H9 (cell line): ENCODE measurements at regions not wholly inside any gene's neighbourhood (a gene's known extent, or its start where the extent isn't known, plus 50 kb on each side); places are given as distances from the start of the nearest gene placed in this dataset.

Source experiments
- DNase-seq: peaks from one replicate; pipeline ENCODE4 v3.0.0-alpha.2; 2017
- H2AFZ ChIP-seq: one replicate; pipeline ENCODE4 v1.6.1; 2013; ENCODE audit warnings: mild to moderate bottlenecking, low read length, control low read depth, moderate library complexity
- H2AK5ac ChIP-seq: 2 replicates; pipeline ENCODE4 v1.6.1; 2013; ENCODE audit warnings: low read length, control low read depth, mixed read lengths; ENCODE audit not compliant: insufficient read length
- H2BK120ac ChIP-seq: one replicate; pipeline ENCODE4 v1.6.1; 2013; ENCODE audit warnings: low read depth, mild to moderate bottlenecking, low read length, control low read depth, inconsistent platforms; ENCODE audit not compliant: poor library complexity, severe bottlenecking
- H2BK12ac ChIP-seq: 2 replicates; pipeline ENCODE4 v1.6.1; 2013; ENCODE audit warnings: low read length, control low read depth, mixed read lengths, low read depth; ENCODE audit not compliant: insufficient read length
- H2BK15ac ChIP-seq: 2 replicates; pipeline ENCODE4 v1.6.1; 2013; ENCODE audit warnings: low read depth, low read length, control low read depth
- H2BK20ac ChIP-seq: one replicate; pipeline ENCODE4 v1.6.1; 2013; ENCODE audit warnings: low read depth, mild to moderate bottlenecking, low read length, control low read depth, inconsistent platforms; ENCODE audit not compliant: poor library complexity, severe bottlenecking
- H2BK5ac ChIP-seq: 2 replicates; pipeline ENCODE4 v1.6.1; 2013; ENCODE audit warnings: low read length, control low read depth, mixed read lengths; ENCODE audit not compliant: insufficient read length
- H3K14ac ChIP-seq: 2 replicates; pipeline ENCODE4 v1.6.1; 2013; ENCODE audit warnings: low read length, control low read depth; ENCODE audit not compliant: insufficient read depth
- H3K18ac ChIP-seq: 2 replicates; pipeline ENCODE4 v1.6.1; 2013; ENCODE audit warnings: low read depth, mild to moderate bottlenecking, mixed read lengths, low read length, control low read depth; ENCODE audit not compliant: insufficient read length
- H3K23ac ChIP-seq: 2 replicates; pipeline ENCODE4 v1.6.1; 2013; ENCODE audit warnings: low read length, control low read depth, mixed read lengths, low read depth; ENCODE audit not compliant: insufficient read length
- H3K23me2 ChIP-seq: 2 replicates; pipeline ENCODE4 v1.6.1; 2013; ENCODE audit warnings: low read depth, mild to moderate bottlenecking, mixed read lengths, low read length, control low read depth; ENCODE audit not compliant: insufficient read length, poor library complexity, severe bottlenecking
- H3K27ac ChIP-seq: 2 replicates; pipeline ENCODE4 v1.5.1; 2013; ENCODE audit warnings: low read length, control low read depth, mixed read lengths, low read depth; ENCODE audit not compliant: insufficient read length
- H3K27me3 ChIP-seq: 2 replicates; pipeline ENCODE4 v1.6.1; 2013; ENCODE audit warnings: low read length, control low read depth, inconsistent platforms; ENCODE audit not compliant: insufficient read depth
- H3K4ac ChIP-seq: 2 replicates; pipeline ENCODE4 v1.6.1; 2013; ENCODE audit warnings: low read depth, mild to moderate bottlenecking, control low read depth, inconsistent platforms, low read length, moderate library complexity
- H3K4me1 ChIP-seq: 2 replicates; pipeline ENCODE4 v1.6.1; 2013; ENCODE audit warnings: low read length, control low read depth, inconsistent platforms; ENCODE audit not compliant: insufficient read depth
- H3K4me2 ChIP-seq: 2 replicates; pipeline ENCODE4 v1.6.1; 2013; ENCODE audit warnings: low read length, control low read depth, mixed read lengths; ENCODE audit not compliant: insufficient read length, insufficient read depth
- H3K56ac ChIP-seq: 2 replicates; pipeline ENCODE4 v1.6.1; 2013; ENCODE audit warnings: low read depth, mild to moderate bottlenecking, mixed read lengths, low read length, control low read depth; ENCODE audit not compliant: insufficient read length
- H3K79me1 ChIP-seq: 2 replicates; pipeline ENCODE4 v1.6.1; 2013; ENCODE audit warnings: low read depth, mild to moderate bottlenecking, moderate library complexity, low read length, control low read depth, inconsistent platforms; ENCODE audit not compliant: insufficient read depth, poor library complexity, severe bottlenecking
- H3K79me2 ChIP-seq: 2 replicates; pipeline ENCODE4 v1.6.1; 2013; ENCODE audit warnings: low read length, control low read depth, inconsistent platforms; ENCODE audit not compliant: insufficient read depth
- H3K9ac ChIP-seq: 2 replicates; pipeline ENCODE4 v1.6.1; 2013; ENCODE audit warnings: low read length, control low read depth, mixed read lengths; ENCODE audit not compliant: insufficient read length; ENCODE audit errors: extremely low read depth
- H3K9me3 ChIP-seq: one replicate; pipeline ENCODE4 v1.6.1; 2013; ENCODE audit warnings: low read depth, low read length, inconsistent platforms; ENCODE audit not compliant: control insufficient read depth
- H3T11ph ChIP-seq: one replicate; pipeline ENCODE4 v1.6.1; 2013; ENCODE audit warnings: mild to moderate bottlenecking, low read length, control low read depth, inconsistent platforms
- H4K20me1 ChIP-seq: one replicate; pipeline ENCODE4 v1.6.1; 2013; ENCODE audit not compliant: control insufficient read depth, insufficient read length, insufficient read depth
- H4K5ac ChIP-seq: 2 replicates; pipeline ENCODE4 v1.6.1; 2013; ENCODE audit warnings: low read depth, mild to moderate bottlenecking, mixed read lengths, low read length, control low read depth; ENCODE audit not compliant: insufficient read length
- H4K8ac ChIP-seq: replicated peaks from 2 replicates; pipeline ENCODE4 v1.6.1; 2013; ENCODE audit warnings: low read length, control low read depth, mixed read lengths, low read depth; ENCODE audit not compliant: insufficient read length
- H4K91ac ChIP-seq: 2 replicates; pipeline ENCODE4 v1.6.1; 2013; ENCODE audit warnings: low read depth, mild to moderate bottlenecking, moderate library complexity, mixed read lengths, low read length, control low read depth; ENCODE audit not compliant: insufficient read length
- H3K27ac Mint-ChIP-seq, 3 experiments: 2 replicates in 2 of 3; 3 replicates in 1 of 3; pipeline ENCODE4 v1.8.0; 2020 to 2021; ENCODE audit warnings: mixed read lengths in 3 of 3, mild to moderate bottlenecking in 1 of 3, moderate library complexity in 1 of 3
- H3K27me3 Mint-ChIP-seq: 2 replicates; pipeline ENCODE4 v1.8.0; 2021; ENCODE audit warnings: low read depth, mild to moderate bottlenecking, moderate library complexity, mixed read lengths
- H3K36me3 Mint-ChIP-seq, 3 experiments: 2 replicates in 2 of 3; 3 replicates in 1 of 3; pipeline ENCODE4 v1.8.0; 2020 to 2021; ENCODE audit warnings: low read depth in 3 of 3, mixed read lengths in 3 of 3; ENCODE audit not compliant: insufficient read depth in 1 of 3
- H3K4me1 Mint-ChIP-seq, 2 experiments: 2 replicates each; pipeline ENCODE4 v1.8.0; 2020; ENCODE audit warnings: mixed read lengths in 2 of 2
- H3K4me3 Mint-ChIP-seq, 2 experiments: 2 replicates in 1 of 2; 3 replicates in 1 of 2; pipeline ENCODE4 v1.8.0; 2020 to 2021; ENCODE audit warnings: mild to moderate bottlenecking in 2 of 2, mixed read lengths in 2 of 2, moderate library complexity in 1 of 2
- H3K9me3 Mint-ChIP-seq, 2 experiments: 2 replicates in 1 of 2; 3 replicates in 1 of 2; pipeline ENCODE4 v1.8.0; 2020; ENCODE audit warnings: mild to moderate bottlenecking in 2 of 2, mixed read lengths in 2 of 2, moderate library complexity in 1 of 2
- CTCF ChIP-seq: fragments of 200-600 bp; sonication (generic); conservative IDR thresholded peaks from 3 replicates; pipeline ENCODE4 v1.8.0; 2021; ENCODE audit warnings: antibody characterized with exemption, mild to moderate bottlenecking
- WGBS: extraction: QIAGEN DNeasy Blood & Tissue Kit; methylation state at CpG from one replicate; pipeline ENCODE4 v1.1.7; 2013; ENCODE audit warnings: missing lambda C conversion rate, low lambda C conversion rate, mixed read lengths; ENCODE audit not compliant: insufficient read length; ENCODE audit errors: extremely low coverage; 5-methylcytosine and 5-hydroxymethylcytosine counted together

- Histone ChIP-seq H3K9ac (no peak overlapping the region), H4K91ac (no peak overlapping the region), H3K4ac (no peak overlapping the region), H3K9me3 (no peaks in the 10 kb centered on the region), H3K18ac (no peak overlapping the region), H2AK5ac (no peak overlapping the region), H3K14ac (no peak overlapping the region), H4K20me1 (no peaks in the 10 kb centered on the region), H2BK20ac (no peak overlapping the region), H4K5ac (no peak overlapping the region), H2BK120ac (no peak overlapping the region), H3K27ac (no peak overlapping the region), H3K27me3 (no peaks in the 10 kb centered on the region; the same call in 1 of the 2 replicates), H3K23me2 (peaks cover 3% of the 10 kb centered on the region), H2BK5ac (no peak overlapping the region), H3K4me2 (no peak overlapping the region), H3K79me1 (no peaks in the 10 kb centered on the region), H3K56ac (no peak overlapping the region), H3K23ac (no peak overlapping the region), H2AFZ (no peak overlapping the region), H3T11ph (no peak overlapping the region), H2BK15ac (no peak overlapping the region; the same call in 1 of the 2 replicates), H3K4me1 (no peaks in the 10 kb centered on the region), H2BK12ac (no peak overlapping the region), H3K79me2 (no peaks in the 10 kb centered on the region), H4K8ac (no peak overlapping the region)
- H3K36me3 Mint-ChIP-seq, result peaks cover 0 to 10% (median 3%) of the 10 kb centered on the region in 3 experiments; a peak in 4 of 7 replicates
- no peak for DNase-seq
- no peak overlapping the region for H3K27ac Mint-ChIP-seq
- no peak for TF ChIP-seq CTCF
- WGBS, result no CpG with 5 or more reads among the region's 63 CpGs
- peaks cover 13 to 17% of the 10 kb centered on the region in 2 experiments for H3K9me3 Mint-ChIP-seq
- no peaks in the 10 kb centered on the region; a peak in 1 of 4 replicates for H3K4me1 Mint-ChIP-seq
- no peak overlapping the region for H3K4me3 Mint-ChIP-seq
- peaks cover 19% of the 10 kb centered on the region for H3K27me3 Mint-ChIP-seq
Observed at GRCh38 chr14:103273145-103273744, 60.8 kb upstream of the EIF5 start.
